ENCODE measurements at regions not wholly inside any gene's neighbourhood (a gene's known extent, or its start where the extent isn't known, plus 50 kb on each side); places are given as distances from the start of the nearest gene placed in this dataset.

- DNase-seq (ENCODE audit: extremely low read depth, low read depth), result no peak
- no peak for TF ChIP-seq CTCF (IDR thresholded peaks at IDR 0.05; ENCODE audit: low read depth, low read length)
These were observed 121.8 kb downstream of the IL20RB start for GRCh38 chr3:137079571-137079970.

- no peak for TF ChIP-seq CTCF (IDR thresholded peaks at IDR 0.05; ENCODE audit: low read depth, low read length)
- DNase-seq (ENCODE audit: extremely low read depth, low read depth), result no peak
These were observed 123.9 kb downstream of the IL20RB start for GRCh38 chr3:137081711-137082110.

GRCh38 chr3:137082763-137083162 is 125.0 kb downstream of the IL20RB start:
- no peak for TF ChIP-seq CTCF (IDR thresholded peaks at IDR 0.05; ENCODE audit: low read depth, low read length)
- no peak for DNase-seq (ENCODE audit: extremely low read depth, low read depth)

GRCh38 chr3:137083332-137083731 is 125.5 kb downstream of the IL20RB start:
- no peak for TF ChIP-seq CTCF (IDR thresholded peaks at IDR 0.05; ENCODE audit: low read depth, low read length)
- no peak for DNase-seq (ENCODE audit: extremely low read depth, low read depth)

GRCh38 chr3:137084586-137084985 is 126.8 kb downstream of the IL20RB start:
- TF ChIP-seq CTCF (IDR thresholded peaks at IDR 0.05; ENCODE audit: low read depth, low read length), result no peak
- DNase-seq (ENCODE audit: extremely low read depth, low read depth), result no peak

- no peak for TF ChIP-seq CTCF (IDR thresholded peaks at IDR 0.05; ENCODE audit: low read depth, low read length)
- DNase-seq (ENCODE audit: extremely low read depth, low read depth), result no peak
These were observed 139.6 kb downstream of the IL20RB start for GRCh38 chr3:137097386-137097785.

GRCh38 chr3:137097852-137098251 is 140.1 kb downstream of the IL20RB start:
- TF ChIP-seq CTCF (IDR thresholded peaks at IDR 0.05; ENCODE audit: low read depth, low read length), result no peak
- no peak for DNase-seq (ENCODE audit: extremely low read depth, low read depth)
